Left hindlimb (tissue), 1 donor: ENCODE measurements at regions not wholly inside any gene's neighbourhood (a gene's known extent, or its start where the extent isn't known, plus 50 kb on each side); places are given as distances from the start of the nearest gene placed in this dataset.

ENCODE experiments used
- DNase-seq: peaks from one replicate; pipeline ENCODE4 v3.0.0-alpha.2; 2018

GRCh38 chr12:97989366-97989940 lies 525.9 kb upstream of the TMPO start:
- no peak for DNase-seq

- DNase-seq: no peak
Measured at GRCh38 chr12:97994746-97995484, 520.5 kb upstream of the TMPO start.

GRCh38 chr12:97995559-97995958 lies 519.8 kb upstream of the TMPO start:
- no peak for DNase-seq

GRCh38 chr12:98001430-98001829 lies 514.0 kb upstream of the TMPO start:
- DNase-seq: no peak

GRCh38 chr12:98002887-98003493 lies 512.4 kb upstream of the TMPO start:
- DNase-seq: no peak

GRCh38 chr12:98007963-98008362 lies 507.4 kb upstream of the TMPO start:
- DNase-seq: no peak

GRCh38 chr12:98013560-98013959 lies 501.8 kb upstream of the TMPO start:
- no peak for DNase-seq

GRCh38 chr12:98018836-98019235 lies 496.6 kb upstream of the TMPO start:
- DNase-seq: no peak

- no peak for DNase-seq
Measured at GRCh38 chr12:98020376-98020775, 495.0 kb upstream of the TMPO start.

GRCh38 chr12:98022961-98023360 lies 492.4 kb upstream of the TMPO start:
- no peak for DNase-seq

GRCh38 chr12:98037401-98038140 lies 477.8 kb upstream of the TMPO start:
- no peak for DNase-seq

- no peak for DNase-seq
Measured at GRCh38 chr12:98042668-98043067, 472.7 kb upstream of the TMPO start.

GRCh38 chr12:98045395-98045794 lies 470.0 kb upstream of the TMPO start:
- DNase-seq: no peak

- no peak for DNase-seq
Measured at GRCh38 chr12:98048326-98048725, 467.1 kb upstream of the TMPO start.

- DNase-seq: no peak
Measured at GRCh38 chr12:98053202-98053601, 462.2 kb upstream of the TMPO start.

- DNase-seq: no peak
Measured at GRCh38 chr12:98057701-98058100, 457.7 kb upstream of the TMPO start.

- DNase-seq: no peak
Measured at GRCh38 chr12:98058213-98058612, 457.2 kb upstream of the TMPO start.

- peak; percentile 31 for DNase-seq
Measured at GRCh38 chr12:98058838-98059237, 456.6 kb upstream of the TMPO start.

- no peak for DNase-seq
Measured at GRCh38 chr12:98059659-98060343, 455.6 kb upstream of the TMPO start.

- DNase-seq: no peak
Measured at GRCh38 chr12:98060411-98060810, 455.0 kb upstream of the TMPO start.

- no peak for DNase-seq
Measured at GRCh38 chr12:98062464-98063245, 452.7 kb upstream of the TMPO start.

- no peak for DNase-seq
Measured at GRCh38 chr12:98064501-98064900, 450.9 kb upstream of the TMPO start.
